Neural cell (in vitro differentiated cells): ENCODE measurements at regions not wholly inside any gene's neighbourhood (a gene's known extent, or its start where the extent isn't known, plus 50 kb on each side); places are given as distances from the start of the nearest gene placed in this dataset.

Experiments
- H2AFZ ChIP-seq: fragments of 200-600, 300-800 bp; sonication (generic), shearing (Covaris generic); 2 replicates; pipeline ENCODE4 v1.6.0; 2014; ENCODE audit warnings: low read depth, mild to moderate bottlenecking, antibody characterized with exemption, low read length, moderate library complexity
- H3F3A ChIP-seq: fragments of 200-600 bp; shearing (Covaris generic); 2 replicates; pipeline ENCODE4 v1.6.1; 2016; ENCODE audit warnings: mild to moderate bottlenecking, moderate library complexity, mixed read lengths, antibody characterized with exemption, low read length; ENCODE audit not compliant: insufficient read depth, poor library complexity, severe bottlenecking
- H3K27ac ChIP-seq: fragments of 200-600, 300-800 bp; sonication (generic), shearing (Covaris generic); 2 replicates; pipeline ENCODE4 v1.5.1; 2014; ENCODE audit warnings: mild to moderate bottlenecking, low read length, moderate library complexity
- H3K27me3 ChIP-seq: fragments of 300-800, 200-600 bp; sonication (generic), shearing (Covaris generic); 2 replicates; pipeline ENCODE4 v1.6.0; 2014; ENCODE audit warnings: mild to moderate bottlenecking, low read depth, low read length, moderate library complexity; ENCODE audit not compliant: insufficient read depth
- H3K36me3 ChIP-seq: fragments of 300-800, 200-600 bp; sonication (generic), shearing (Covaris generic); 2 replicates; pipeline ENCODE4 v1.5.1; 2014; ENCODE audit warnings: mild to moderate bottlenecking, antibody characterized with exemption, low read length, moderate library complexity; ENCODE audit not compliant: insufficient read depth
- H3K4me2 ChIP-seq: fragments of 300-800, 200-600 bp; sonication (generic), shearing (Covaris generic); 2 replicates; pipeline ENCODE4 v1.6.0; 2014; ENCODE audit warnings: mild to moderate bottlenecking, low read length
- H3K4me3 ChIP-seq: fragments of 300-800, 200-600 bp; sonication (generic), shearing (Covaris generic); 2 replicates; pipeline ENCODE4 v1.5.1; 2014; ENCODE audit warnings: mild to moderate bottlenecking, low read length, moderate library complexity
- H3K79me2 ChIP-seq: fragments of 200-600 bp; shearing (Covaris generic); replicated peaks from 2 replicates; pipeline ENCODE4 v1.6.0; 2014; ENCODE audit warnings: mild to moderate bottlenecking, low read length, moderate library complexity; ENCODE audit not compliant: insufficient read depth
- H3K9ac ChIP-seq: fragments of 300-800, 200-600 bp; sonication (generic), shearing (Covaris generic); 2 replicates; pipeline ENCODE4 v1.6.1; 2016; ENCODE audit warnings: mild to moderate bottlenecking, low read length, mixed read lengths
- H3K9me2 ChIP-seq: fragments of 200-600 bp; shearing (Covaris generic); 2 replicates; pipeline ENCODE4 v1.6.1; 2016; ENCODE audit warnings: mild to moderate bottlenecking, low read length, mixed read lengths; ENCODE audit not compliant: insufficient read depth
- H3K9me3 ChIP-seq: fragments of 200-600, 300-800 bp; sonication (generic), shearing (Covaris generic); 2 replicates; pipeline ENCODE4 v1.6.1; 2016; ENCODE audit warnings: mild to moderate bottlenecking, mixed run types, low read length, moderate library complexity, mixed read lengths
- H4K20me1 ChIP-seq: fragments of 200-600 bp; shearing (Covaris generic); 2 replicates; pipeline ENCODE4 v1.6.1; 2016; ENCODE audit warnings: mild to moderate bottlenecking, mixed run types; ENCODE audit not compliant: insufficient read depth
- CTCF ChIP-seq: fragments of 450-650 bp; IDR thresholded peaks from 2 replicates; pipeline ENCODE4 v1.5.1; 2014; ENCODE audit warnings: antibody characterized with exemption, mild to moderate bottlenecking, moderate library complexity; ENCODE audit not compliant: poor library complexity, severe bottlenecking
- EP300 ChIP-seq: fragments of 450-650 bp; conservative IDR thresholded peaks from 2 replicates; pipeline ENCODE4 v1.6.1; 2014; ENCODE audit warnings: antibody characterized with exemption, mild to moderate bottlenecking, moderate library complexity; ENCODE audit not compliant: poor library complexity, severe bottlenecking
- EZH2 ChIP-seq: fragments of 200-600, 300-800 bp; shearing (Covaris generic), sonication (generic); IDR thresholded peaks from 2 replicates; pipeline ENCODE4 v1.6.1; 2014; ENCODE audit warnings: antibody characterized with exemption, low read length, borderline replicate concordance, mild to moderate bottlenecking; ENCODE audit not compliant: insufficient read depth, poor library complexity, severe bottlenecking
- MXI1 ChIP-seq: fragments of 450-650 bp; conservative IDR thresholded peaks from 2 replicates; pipeline ENCODE4 v1.6.1; 2014; ENCODE audit warnings: antibody characterized with exemption, mild to moderate bottlenecking; ENCODE audit not compliant: poor library complexity, severe bottlenecking
- POLR2AphosphoS5 ChIP-seq: IDR thresholded peaks from 2 replicates; pipeline ENCODE4 v1.6.1; 2012
- RAD21 ChIP-seq: fragments of 450-650 bp; conservative IDR thresholded peaks from 2 replicates; pipeline ENCODE4 v1.6.1; 2014; ENCODE audit warnings: antibody characterized with exemption, mild to moderate bottlenecking, moderate library complexity
- REST ChIP-seq: IDR thresholded peaks from 2 replicates; pipeline ENCODE4 v1.6.1; 2012; ENCODE audit warnings: borderline replicate concordance
- SMC3 ChIP-seq: fragments of 450-650 bp; conservative IDR thresholded peaks from 2 replicates; pipeline ENCODE4 v1.6.1; 2014; ENCODE audit warnings: antibody characterized with exemption, mild to moderate bottlenecking, moderate library complexity; ENCODE audit not compliant: poor library complexity
- TAF1 ChIP-seq: IDR thresholded peaks from 2 replicates; pipeline ENCODE4 v1.6.1; 2012; ENCODE audit warnings: low read depth

GRCh38 chr5:107265193-107265592, 405.5 kb downstream of the EFNA5 start:
- Histone ChIP-seq H3K9me2 (no peaks in the 10 kb centered on the region), H3K4me2 (no peak overlapping the region), H3K9ac (no peak overlapping the region), H3K27me3 (no peaks in the 10 kb centered on the region), H2AFZ (no peak overlapping the region), H3K79me2 (no peaks in the 10 kb centered on the region), H3K36me3 (no peaks in the 10 kb centered on the region), H3K9me3 (no peaks in the 10 kb centered on the region), H3K4me3 (no peak overlapping the region), H4K20me1 (no peaks in the 10 kb centered on the region), H3K27ac (no peak overlapping the region), H3F3A (no peaks in the 10 kb centered on the region)
- TF ChIP-seq POLR2AphosphoS5: no peak
- TF ChIP-seq REST: no peak
- TF ChIP-seq SMC3: no peak
- TF ChIP-seq MXI1: no peak
- TF ChIP-seq RAD21: no peak
- TF ChIP-seq CTCF: no peak
- TF ChIP-seq EZH2: no peak
- TF ChIP-seq TAF1: no peak
- TF ChIP-seq EP300: no peak

DNA sequence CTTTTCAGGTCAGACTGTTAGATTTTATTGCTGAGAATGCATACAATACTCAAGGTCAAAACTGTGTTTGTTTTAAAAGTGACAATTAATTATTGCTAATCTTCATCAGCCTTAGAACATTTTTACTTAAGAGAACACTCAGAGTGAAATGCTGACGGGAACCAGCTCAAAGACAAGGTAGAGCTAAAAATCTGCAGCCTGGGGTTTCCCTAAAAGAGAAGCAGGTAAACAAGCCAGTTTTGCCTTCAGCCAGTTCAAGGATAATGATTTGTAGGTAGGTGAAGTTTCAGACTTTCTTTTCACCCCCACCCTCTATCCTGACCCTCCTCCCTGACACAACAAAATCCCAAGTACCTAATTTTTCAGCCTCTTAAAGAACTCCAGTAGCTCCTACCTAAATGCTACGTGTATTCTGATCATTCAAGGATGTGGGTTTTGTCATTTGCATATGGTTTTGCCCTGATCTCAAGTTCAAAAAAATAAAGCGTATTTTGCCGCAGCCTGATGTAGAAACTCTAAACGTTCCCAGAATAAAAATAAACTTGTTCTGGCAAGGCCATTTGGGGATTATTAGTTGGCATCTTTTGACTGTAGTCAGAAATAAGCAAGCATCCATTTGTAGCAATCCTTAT, 407.2 kb downstream of the EFNA5 start:
- no peak overlapping the region for H2AFZ ChIP-seq
- no peaks in the 10 kb centered on the region for H3K27me3 ChIP-seq
- no peaks in the 10 kb centered on the region for H3K79me2 ChIP-seq
- no peak for TF ChIP-seq CTCF
- no peaks in the 10 kb centered on the region for H3K9me3 ChIP-seq
- no peak overlapping the region for H3K4me3 ChIP-seq
- no peaks in the 10 kb centered on the region for H4K20me1 ChIP-seq
- no peak overlapping the region for H3K9ac ChIP-seq
- no peaks in the 10 kb centered on the region for H3F3A ChIP-seq
- H3K4me2 ChIP-seq: no peak overlapping the region
- H3K9me2 ChIP-seq: no peaks in the 10 kb centered on the region
- H3K27ac ChIP-seq: no peak overlapping the region
- no peaks in the 10 kb centered on the region for H3K36me3 ChIP-seq
